GM21737 (cell line): ENCODE measurements at regions not wholly inside any gene's neighbourhood (a gene's known extent, or its start where the extent isn't known, plus 50 kb on each side); places are given as distances from the start of the nearest gene placed in this dataset.

Experiments used
- ATAC-seq: cut with Tn5 transposase; IDR thresholded peaks from one replicate; pipeline ENCODE4 v1.9.1; 2021; ENCODE audit warnings: mild to moderate bottlenecking, moderate library complexity; ENCODE audit not compliant: unreplicated experiment

GRCh38 chr12:124448241-124448954 is 119.0 kb downstream of the NCOR2 start:
- ATAC-seq = no peak

- no peak for ATAC-seq
These were observed 121.0 kb downstream of the NCOR2 start for GRCh38 chr12:124446364-124446763.

- ATAC-seq = no peak
These were observed 121.6 kb downstream of the NCOR2 start for GRCh38 chr12:124445826-124446225.

GRCh38 chr12:124445121-124445718 is 122.2 kb downstream of the NCOR2 start:
- no peak for ATAC-seq

GRCh38 chr12:124443931-124444712 is 123.3 kb downstream of the NCOR2 start:
- ATAC-seq = no peak

- no peak for ATAC-seq
These were observed 124.5 kb downstream of the NCOR2 start for GRCh38 chr12:124442772-124443445.

- ATAC-seq = no peak
These were observed 125.1 kb downstream of the NCOR2 start for GRCh38 chr12:124442281-124442680.

GRCh38 chr12:124441443-124442194 is 125.8 kb downstream of the NCOR2 start:
- no peak for ATAC-seq

GRCh38 chr12:124440841-124441381 is 126.5 kb downstream of the NCOR2 start:
- ATAC-seq = no peak

GRCh38 chr12:124440031-124440626 is 127.3 kb downstream of the NCOR2 start:
- no peak for ATAC-seq

- ATAC-seq = no peak
These were observed 128.9 kb downstream of the NCOR2 start for GRCh38 chr12:124438437-124439056.

GRCh38 chr12:124437617-124438436 is 129.6 kb downstream of the NCOR2 start:
- no peak for ATAC-seq

- ATAC-seq = no peak
These were observed 130.3 kb downstream of the NCOR2 start for GRCh38 chr12:124437121-124437520.

- no peak for ATAC-seq
These were observed 131.0 kb downstream of the NCOR2 start for GRCh38 chr12:124436366-124436765.

- ATAC-seq = no peak
These were observed 131.5 kb downstream of the NCOR2 start for GRCh38 chr12:124435806-124436345.

- no peak for ATAC-seq
These were observed 132.2 kb downstream of the NCOR2 start for GRCh38 chr12:124434951-124435805.

- no peak for ATAC-seq
These were observed 133.1 kb downstream of the NCOR2 start for GRCh38 chr12:124434354-124434753.
